Activated CD8-positive, alpha-beta memory T cell treated with anti-CD3 and anti-CD28 coated beads, Interleukin-2, amount 10 ng/mL, durations not matched to agents 7 days and 5 days (primary cell): ENCODE measurements at regions not wholly inside any gene's neighbourhood (a gene's known extent, or its start where the extent isn't known, plus 50 kb on each side); places are given as distances from the start of the nearest gene placed in this dataset.
A peak's percentile ranks its signal among the peaks of the same experiment; 100 is the strongest.

Experiments
- ATAC-seq: fragments of 150-1000 bp; cut with Tn5 transposase; one replicate; pipeline ENCODE4 v1.10.0; 2021; ENCODE audit warnings: moderate library complexity
- CTCF ChIA-PET: fragments of 350-600 bp; sonication (Branson Sonifier 250); formaldehyde crosslinking; loops from one replicate; lab custom pipeline; 2021; ENCODE audit warnings: antibody characterized with exemption; lab: Charles Lee
- DNase-seq: peaks from one replicate; pipeline ENCODE4 v3.0.0-alpha.2; 2020
- H3K27ac Mint-ChIP-seq: one replicate; pipeline ENCODE4 v1.8.0; 2021; ENCODE audit warnings: mild to moderate bottlenecking, mixed read lengths
- H3K27me3 Mint-ChIP-seq: one replicate; pipeline ENCODE4 v1.8.0; 2021; ENCODE audit warnings: mixed read lengths
- H3K36me3 Mint-ChIP-seq: one replicate; pipeline ENCODE4 v1.8.0; 2021; ENCODE audit warnings: mild to moderate bottlenecking, mixed read lengths
- H3K4me1 Mint-ChIP-seq: one replicate; pipeline ENCODE4 v1.8.0; 2021; ENCODE audit warnings: mixed read lengths
- H3K4me3 Mint-ChIP-seq: one replicate; pipeline ENCODE4 v1.8.0; 2021; ENCODE audit warnings: mild to moderate bottlenecking, moderate library complexity, mixed read lengths
- H3K9me3 Mint-ChIP-seq: one replicate; pipeline ENCODE4 v1.8.0; 2022; ENCODE audit warnings: low read depth, mixed read lengths

DNA sequence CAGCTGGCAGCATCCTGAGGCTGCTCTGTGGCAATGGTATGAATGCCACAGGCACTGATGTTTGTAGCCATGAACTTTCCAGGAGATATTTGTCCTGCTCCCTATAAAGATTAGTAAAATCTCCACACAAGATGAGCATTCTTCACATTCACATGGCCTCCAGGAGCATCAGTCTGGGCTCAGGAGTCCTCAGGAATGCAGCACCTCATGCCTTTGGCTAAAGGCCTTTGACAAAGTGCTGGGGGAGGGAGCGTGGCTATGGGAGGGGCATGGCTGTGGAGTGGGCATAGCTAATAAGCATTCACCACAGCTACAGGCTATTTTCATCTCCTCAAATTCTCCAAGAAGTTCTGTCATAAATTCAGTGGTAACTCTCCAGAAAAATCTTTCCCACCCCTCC lies 90.5 kb upstream of the LY86 start:
- ATAC-seq: no peak
- no peaks in the 10 kb centered on the region for H3K36me3 Mint-ChIP-seq
- peaks cover 65% of the 10 kb centered on the region for H3K27me3 Mint-ChIP-seq
- H3K4me1 Mint-ChIP-seq: peaks cover 8% of the 10 kb centered on the region
- H3K27ac Mint-ChIP-seq: no peak overlapping the region
- no peaks in the 10 kb centered on the region for H3K9me3 Mint-ChIP-seq
- H3K4me3 Mint-ChIP-seq: no peak overlapping the region
- CTCF ChIA-PET: no interaction called here
- DNase-seq: no peak

DNA sequence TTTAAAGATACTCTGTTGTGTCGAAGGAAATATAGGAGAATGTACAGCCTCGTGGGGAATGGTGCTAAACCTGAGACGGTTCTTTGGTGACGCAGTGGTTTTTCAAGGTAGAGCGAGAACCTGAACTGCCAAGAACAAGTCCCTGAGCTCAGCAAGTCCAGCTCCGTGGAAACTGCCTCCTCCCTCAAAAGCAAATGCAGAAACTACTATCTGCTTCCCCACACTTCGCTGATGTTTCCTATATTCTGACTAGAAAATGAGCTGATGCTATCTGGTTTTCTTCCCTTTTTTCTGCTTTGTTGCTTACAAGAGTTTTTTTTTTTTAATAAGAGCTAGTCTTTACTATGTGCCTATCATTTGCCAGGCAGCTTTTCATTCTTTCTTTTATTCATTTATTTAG lies 85.3 kb upstream of the LY86 start:
- Mint-ChIP-seq H3K9me3 (no peaks in the 10 kb centered on the region), H3K4me1 (no peaks in the 10 kb centered on the region), H3K4me3 (no peak overlapping the region), H3K27me3 (peaks cover 82% of the 10 kb centered on the region), H3K27ac (no peak overlapping the region), H3K36me3 (no peaks in the 10 kb centered on the region)
- no peak for DNase-seq
- no peak for ATAC-seq
- CTCF ChIA-PET: interaction anchor here (2.2 kb wide), 1 partner anchor 44 kb away, joined by 5 read pairs; no protein-coding TSS in a partner anchor

DNA sequence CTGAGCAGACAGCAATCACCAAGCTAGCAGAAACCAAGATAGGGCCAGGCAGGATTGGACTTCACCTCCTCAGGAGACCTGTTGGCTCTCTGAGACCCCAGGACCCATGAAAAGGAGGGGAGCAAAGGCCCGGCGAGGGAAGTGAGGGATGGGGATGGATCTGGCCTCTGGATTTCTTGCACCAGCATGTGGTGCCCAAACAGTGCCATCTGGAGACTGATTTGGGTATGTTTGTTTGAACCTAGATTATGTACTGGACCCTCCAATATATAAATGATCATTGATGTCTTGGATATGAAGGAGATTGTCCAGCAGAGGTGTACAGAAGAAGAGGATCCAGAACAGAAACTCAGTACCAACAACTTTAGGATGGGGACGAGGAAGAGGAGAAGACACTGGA lies 83.4 kb upstream of the LY86 start:
- H3K27ac Mint-ChIP-seq: no peak overlapping the region
- H3K27me3 Mint-ChIP-seq: peaks cover 83% of the 10 kb centered on the region
- no peaks in the 10 kb centered on the region for H3K9me3 Mint-ChIP-seq
- DNase-seq (no peak), ATAC-seq (no peak)
- H3K4me1 Mint-ChIP-seq: no peaks in the 10 kb centered on the region
- no peaks in the 10 kb centered on the region for H3K36me3 Mint-ChIP-seq
- no peak overlapping the region for H3K4me3 Mint-ChIP-seq
- CTCF ChIA-PET: interaction anchor here (2.2 kb wide), 1 partner anchor 42 kb away, joined by 5 read pairs; no protein-coding TSS in a partner anchor

DNA sequence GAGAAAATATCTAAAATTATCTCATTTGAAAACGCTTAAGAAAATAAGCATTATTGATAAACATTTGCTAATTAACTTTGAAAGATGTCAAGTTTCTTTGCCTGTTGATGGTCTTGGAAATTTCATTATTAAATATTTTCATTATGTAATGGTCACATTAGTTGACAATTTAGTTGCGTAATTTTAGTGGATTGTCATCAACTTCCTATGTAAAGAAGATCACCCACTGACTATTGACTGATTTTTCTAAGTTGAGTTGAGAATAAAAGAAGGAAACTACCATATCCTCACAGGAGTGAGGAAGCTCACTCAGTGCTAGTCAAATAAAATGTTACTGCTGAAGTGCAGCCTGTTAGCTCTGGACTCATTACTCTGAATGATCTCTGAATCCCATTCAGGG lies 79.9 kb upstream of the LY86 start:
- ATAC-seq (no peak), DNase-seq (no peak)
- Mint-ChIP-seq H3K4me3 (no peak overlapping the region), H3K36me3 (no peaks in the 10 kb centered on the region), H3K9me3 (no peaks in the 10 kb centered on the region), H3K4me1 (no peaks in the 10 kb centered on the region), H3K27me3 (peaks cover 82% of the 10 kb centered on the region), H3K27ac (no peak overlapping the region)
- CTCF ChIA-PET: no interaction called here

DNA sequence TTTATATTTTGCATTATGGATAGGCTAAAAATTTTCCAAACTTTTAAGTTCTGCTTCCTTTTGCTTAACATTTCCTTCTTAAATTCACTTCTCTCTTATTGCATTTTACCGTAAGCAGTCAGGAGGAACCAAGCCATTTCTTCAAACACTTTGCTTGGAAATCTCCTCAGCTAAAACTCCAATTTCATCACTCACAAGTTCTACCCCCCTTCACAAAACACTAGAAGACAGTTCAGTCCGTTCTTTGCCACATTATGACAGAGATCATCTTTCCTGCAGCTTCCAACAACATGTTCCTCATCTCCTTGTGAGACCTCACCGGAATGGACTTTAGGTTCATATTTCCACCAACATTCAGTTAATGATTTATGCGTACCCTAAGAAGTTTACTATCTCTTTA lies 79.2 kb upstream of the LY86 start:
- H3K27ac Mint-ChIP-seq: no peak overlapping the region
- no peaks in the 10 kb centered on the region for H3K9me3 Mint-ChIP-seq
- no peaks in the 10 kb centered on the region for H3K36me3 Mint-ChIP-seq
- DNase-seq (no peak), ATAC-seq (no peak)
- H3K27me3 Mint-ChIP-seq: peaks cover 82% of the 10 kb centered on the region
- CTCF ChIA-PET: no interaction called here
- no peak overlapping the region for H3K4me3 Mint-ChIP-seq
- H3K4me1 Mint-ChIP-seq: no peaks in the 10 kb centered on the region

DNA sequence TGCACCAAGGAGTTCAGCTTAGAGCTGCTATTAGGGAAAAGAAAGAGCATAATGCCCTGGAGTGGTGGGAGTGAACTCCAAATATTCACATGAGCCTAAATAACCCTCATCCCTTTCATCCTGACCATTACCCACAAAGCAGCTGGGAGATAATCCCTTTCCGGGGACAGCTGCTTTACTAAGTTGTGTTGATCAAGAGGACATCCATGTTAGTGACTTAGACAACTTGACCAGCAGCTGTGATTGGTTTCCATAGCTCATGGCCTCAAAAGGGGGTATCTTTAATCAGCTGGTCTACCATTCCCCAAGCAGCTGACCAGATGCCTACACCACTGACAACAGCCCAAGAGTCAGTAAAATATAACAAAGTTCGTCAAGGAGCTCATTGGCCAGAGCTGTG lies 75.8 kb upstream of the LY86 start:
- CTCF ChIA-PET: interaction anchor here (0.9 kb wide), 1 partner anchor 34 kb away, joined by 5 read pairs; no protein-coding TSS in a partner anchor
- H3K4me1 Mint-ChIP-seq: peaks cover 18% of the 10 kb centered on the region
- no peak overlapping the region for H3K27ac Mint-ChIP-seq
- no peaks in the 10 kb centered on the region for H3K36me3 Mint-ChIP-seq
- DNase-seq (no peak), ATAC-seq (no peak)
- no peak overlapping the region for H3K4me3 Mint-ChIP-seq
- no peaks in the 10 kb centered on the region for H3K9me3 Mint-ChIP-seq
- peaks cover 90% of the 10 kb centered on the region for H3K27me3 Mint-ChIP-seq

DNA sequence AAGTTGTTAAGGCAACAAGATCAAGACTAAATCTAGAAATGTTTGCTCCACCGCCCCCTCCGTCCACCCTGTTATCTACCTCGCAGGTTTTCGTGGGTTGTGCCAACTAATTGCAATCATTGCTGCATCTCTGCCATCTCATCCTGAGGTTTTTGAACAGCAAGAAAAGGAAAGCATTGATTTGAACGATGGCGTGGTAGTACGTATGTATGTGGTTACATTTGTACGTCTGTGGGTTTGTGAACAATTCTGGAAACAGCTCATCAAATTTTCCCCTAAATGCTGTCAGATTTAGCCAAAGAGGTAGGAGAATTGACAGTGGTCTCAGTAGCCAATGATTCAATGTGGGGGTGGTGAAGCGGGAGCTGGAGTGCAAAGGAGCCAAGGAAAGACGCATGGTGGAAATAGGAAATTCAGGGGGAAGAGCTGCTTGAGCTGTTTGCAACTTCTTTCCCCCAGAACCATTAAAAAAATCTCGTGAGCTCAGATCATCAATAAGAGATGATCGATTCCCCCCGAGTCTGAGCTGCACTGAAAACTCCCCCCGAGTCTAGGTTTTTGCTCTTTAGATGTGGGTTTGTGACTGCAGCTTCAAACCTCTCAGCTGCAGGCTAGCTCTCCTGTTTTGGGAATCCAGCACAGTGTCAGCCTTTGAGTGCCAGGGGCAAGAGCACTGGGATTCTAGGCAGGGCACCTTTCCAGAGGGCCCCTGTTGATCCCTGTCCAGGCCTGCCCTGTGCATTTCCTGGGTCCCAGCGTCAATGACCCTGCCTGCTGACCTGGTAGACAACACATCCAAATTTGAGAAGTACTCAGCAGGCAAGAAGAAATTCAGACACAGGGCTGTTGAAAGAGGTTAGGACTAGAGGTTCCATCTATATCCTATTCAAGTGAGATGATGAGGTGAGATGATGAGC lies 72.6 kb upstream of the LY86 start:
- Mint-ChIP-seq H3K4me1 (peaks cover 18% of the 10 kb centered on the region), H3K36me3 (no peaks in the 10 kb centered on the region), H3K27me3 (peaks cover 96% of the 10 kb centered on the region), H3K4me3 (peak overlapping the region; percentile 12), H3K27ac (no peak overlapping the region), H3K9me3 (no peaks in the 10 kb centered on the region)
- ATAC-seq (peak; percentile 67), DNase-seq (peak; percentile 76)
- CTCF ChIA-PET: interaction anchor here (0.8 to 1.2 kb wide), 4 partner anchors 10 to 161 kb away, joined by 3 to 4 read pairs (median 4); no protein-coding TSS in a partner anchor

DNA sequence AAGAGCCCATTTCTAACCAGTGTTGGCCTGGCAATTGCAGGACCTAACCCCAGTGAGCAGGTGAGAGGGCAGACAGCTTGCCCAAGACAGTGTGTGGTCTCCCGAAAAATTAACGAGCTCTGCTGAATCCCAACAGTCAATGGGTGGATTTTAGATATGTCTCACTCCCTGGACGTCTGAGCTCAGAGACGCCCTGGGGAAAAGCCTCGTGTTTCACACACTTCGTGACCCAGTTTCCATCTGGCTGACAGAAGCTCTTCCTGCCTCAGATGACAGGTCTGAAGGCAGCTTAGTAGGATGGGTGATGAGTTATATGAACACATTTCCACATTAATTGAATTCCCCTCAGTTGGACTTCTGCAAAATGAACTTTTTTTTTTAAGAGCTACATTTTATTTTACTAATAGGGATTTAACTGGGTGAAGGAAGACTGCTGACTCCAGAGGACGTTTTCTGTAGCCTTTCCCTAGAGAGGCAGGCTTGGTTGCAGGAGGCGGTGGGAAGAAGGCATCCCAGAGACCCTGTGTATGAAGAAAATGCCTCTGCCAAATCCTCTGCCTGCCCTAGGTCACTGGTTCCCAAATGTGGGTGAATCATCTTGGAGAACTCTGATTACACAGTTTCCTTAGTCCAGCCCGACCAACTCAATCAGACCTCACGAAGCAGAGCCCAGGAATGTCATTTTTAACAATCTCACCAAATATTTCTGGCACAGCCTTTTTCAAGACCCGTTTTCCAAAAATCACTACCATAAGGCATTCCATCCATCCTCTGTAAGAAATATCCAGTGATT lies 71.7 kb upstream of the LY86 start:
- Mint-ChIP-seq H3K36me3 (no peaks in the 10 kb centered on the region), H3K4me3 (no peak overlapping the region), H3K9me3 (no peaks in the 10 kb centered on the region), H3K27ac (no peak overlapping the region), H3K27me3 (peaks cover 96% of the 10 kb centered on the region), H3K4me1 (peaks cover 18% of the 10 kb centered on the region)
- ATAC-seq (peak; percentile 18), DNase-seq (no peak)
- CTCF ChIA-PET: interaction anchor here (1.0 to 1.2 kb wide), 3 partner anchors 10 to 30 kb away, joined by 3 to 4 read pairs (median 4); no protein-coding TSS in a partner anchor

DNA sequence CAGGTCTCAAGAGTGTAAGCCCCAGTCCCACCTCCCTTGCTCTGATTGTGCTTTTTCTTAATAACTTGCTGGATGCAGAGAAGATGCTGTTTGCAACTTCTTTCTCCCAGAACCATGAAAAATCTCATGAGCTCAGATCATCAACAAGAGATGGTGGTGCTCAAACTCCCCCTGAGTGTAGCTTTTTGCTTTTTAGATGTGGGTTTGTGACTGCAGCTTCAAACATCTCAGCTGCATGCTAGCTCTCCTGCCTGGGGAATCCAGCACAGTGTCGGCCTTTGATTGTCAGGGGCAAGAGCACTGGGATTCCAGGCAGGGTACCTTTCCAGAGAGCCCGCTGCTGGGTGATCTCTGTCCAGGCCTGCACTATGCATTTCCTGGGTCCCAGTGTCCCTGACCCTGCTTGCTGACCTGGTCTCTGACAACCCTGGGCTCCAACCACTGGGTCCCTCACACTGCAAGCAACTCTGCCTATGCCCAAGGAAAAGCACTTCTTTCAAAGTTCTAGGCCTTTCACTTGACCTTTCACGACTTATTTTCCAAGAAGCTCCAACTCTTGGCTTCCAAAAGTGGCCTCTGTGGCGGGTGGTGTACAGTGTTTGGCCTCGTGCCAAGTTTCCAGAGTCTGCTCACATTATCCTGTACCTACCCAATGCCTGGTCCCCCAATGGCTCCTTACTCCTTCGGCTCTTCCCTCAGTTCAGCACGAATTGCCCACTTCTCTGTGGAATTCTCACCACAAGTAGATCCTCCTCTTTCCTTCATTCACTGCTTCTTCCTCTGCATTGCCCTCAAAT lies 69.7 kb upstream of the LY86 start:
- CTCF ChIA-PET: interaction anchor here (1.1 kb wide), 1 partner anchor 9 kb away, joined by 3 read pairs; no protein-coding TSS in a partner anchor
- no peaks in the 10 kb centered on the region for H3K9me3 Mint-ChIP-seq
- no peak overlapping the region for H3K27ac Mint-ChIP-seq
- peaks cover 95% of the 10 kb centered on the region for H3K27me3 Mint-ChIP-seq
- ATAC-seq (no peak), DNase-seq (no peak)
- H3K4me1 Mint-ChIP-seq: peaks cover 18% of the 10 kb centered on the region
- H3K4me3 Mint-ChIP-seq: no peak overlapping the region
- H3K36me3 Mint-ChIP-seq: no peaks in the 10 kb centered on the region

DNA sequence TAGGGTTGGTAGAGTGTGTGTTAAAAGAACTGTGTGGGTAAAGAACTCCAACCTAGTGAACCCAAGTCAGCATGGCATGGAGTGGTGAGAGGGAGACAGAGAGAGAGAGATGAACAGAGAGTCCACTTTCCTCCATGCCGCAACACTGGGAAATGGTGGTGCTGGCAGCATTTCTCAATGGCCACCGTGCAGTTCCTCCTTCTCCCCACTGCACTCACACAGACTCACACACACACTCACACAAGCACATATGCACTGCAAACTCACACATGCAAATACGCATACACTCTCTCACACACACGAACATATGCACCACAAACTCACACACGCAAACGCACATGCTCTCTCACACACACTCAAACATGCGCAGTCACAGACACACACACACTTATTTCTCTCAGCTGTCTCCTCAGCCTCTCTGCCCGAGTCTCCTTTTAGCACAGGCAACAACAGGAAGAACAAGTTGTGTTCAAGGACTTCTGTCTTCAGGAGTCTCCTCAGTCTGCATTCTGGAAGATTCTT lies 66.5 kb upstream of the LY86 start:
- no peaks in the 10 kb centered on the region for H3K9me3 Mint-ChIP-seq
- H3K4me1 Mint-ChIP-seq: no peaks in the 10 kb centered on the region
- CTCF ChIA-PET: no interaction called here
- ATAC-seq: no peak
- no peak overlapping the region for H3K4me3 Mint-ChIP-seq
- H3K27me3 Mint-ChIP-seq: peaks cover 96% of the 10 kb centered on the region
- no peak for DNase-seq
- H3K36me3 Mint-ChIP-seq: no peaks in the 10 kb centered on the region
- H3K27ac Mint-ChIP-seq: no peak overlapping the region

DNA sequence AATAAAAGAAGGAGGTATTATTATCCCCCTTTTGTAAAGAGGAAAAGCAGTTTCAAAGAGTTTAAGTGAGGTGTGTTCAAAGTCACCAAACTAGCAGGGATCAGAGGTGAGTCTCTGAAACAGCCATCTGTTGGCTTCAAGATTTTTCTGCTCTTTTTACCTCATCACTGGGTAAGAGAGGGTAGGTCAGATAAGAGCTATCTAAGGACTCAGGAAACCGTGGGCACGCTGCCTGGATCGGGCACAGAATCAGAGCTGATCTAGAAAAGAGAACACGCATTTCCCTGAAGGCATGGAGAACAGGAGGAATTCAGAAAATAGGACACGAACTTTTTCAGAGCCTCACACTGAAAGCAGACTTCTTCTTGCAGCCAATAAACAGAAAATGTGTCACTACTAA lies 65.8 kb upstream of the LY86 start:
- no peaks in the 10 kb centered on the region for H3K4me1 Mint-ChIP-seq
- DNase-seq (no peak), ATAC-seq (no peak)
- H3K27ac Mint-ChIP-seq: no peak overlapping the region
- no peak overlapping the region for H3K4me3 Mint-ChIP-seq
- H3K27me3 Mint-ChIP-seq: peaks cover 94% of the 10 kb centered on the region
- CTCF ChIA-PET: no interaction called here
- H3K36me3 Mint-ChIP-seq: no peaks in the 10 kb centered on the region
- H3K9me3 Mint-ChIP-seq: no peaks in the 10 kb centered on the region

DNA sequence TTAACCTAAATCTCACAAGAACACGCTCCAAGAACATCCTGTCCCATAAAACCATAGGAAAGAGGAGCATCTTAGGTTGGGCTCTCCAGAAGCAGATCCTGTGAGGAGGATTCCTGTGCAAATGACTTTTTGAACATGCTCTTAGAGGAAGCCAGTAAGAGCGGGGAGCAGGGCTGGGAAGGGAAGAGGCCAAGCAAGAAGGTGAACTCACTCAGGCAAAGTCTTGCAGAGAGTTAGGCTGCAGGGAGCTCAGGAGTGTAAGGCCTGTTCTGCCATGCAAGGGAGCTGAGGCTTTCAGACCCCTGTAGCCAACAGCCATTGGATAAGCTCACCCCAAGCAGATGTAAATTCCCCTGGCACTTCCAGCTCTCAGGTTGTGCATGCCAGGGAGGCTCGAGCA lies 63.6 kb upstream of the LY86 start:
- CTCF ChIA-PET: no interaction called here
- no peak overlapping the region for H3K4me3 Mint-ChIP-seq
- peaks cover 1% of the 10 kb centered on the region for H3K9me3 Mint-ChIP-seq
- H3K27me3 Mint-ChIP-seq: peaks cover 87% of the 10 kb centered on the region
- H3K27ac Mint-ChIP-seq: no peak overlapping the region
- no peak for DNase-seq
- ATAC-seq: no peak
- no peaks in the 10 kb centered on the region for H3K4me1 Mint-ChIP-seq
- no peaks in the 10 kb centered on the region for H3K36me3 Mint-ChIP-seq

DNA sequence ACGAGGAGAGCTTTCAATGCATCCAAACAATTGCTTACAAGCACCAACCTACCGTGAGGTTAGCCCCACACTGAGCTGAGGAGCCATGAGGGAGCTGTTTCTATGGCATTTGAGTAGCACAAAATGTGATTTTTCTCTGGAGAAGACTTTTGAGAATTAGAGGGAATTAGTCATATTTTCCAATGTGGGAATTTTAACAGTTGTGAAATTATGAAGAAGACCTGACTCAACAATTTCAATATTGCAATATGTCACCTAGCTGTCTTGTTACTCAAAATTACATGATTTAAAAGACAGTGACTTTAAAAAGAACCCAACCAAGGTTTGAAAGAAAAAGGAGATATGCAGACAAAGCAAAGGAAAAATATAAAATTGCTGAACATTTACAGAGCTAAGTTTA lies 62.6 kb upstream of the LY86 start:
- Mint-ChIP-seq H3K36me3 (no peaks in the 10 kb centered on the region), H3K27ac (no peak overlapping the region), H3K4me3 (no peak overlapping the region), H3K27me3 (peaks cover 85% of the 10 kb centered on the region), H3K9me3 (peaks cover 1% of the 10 kb centered on the region), H3K4me1 (no peaks in the 10 kb centered on the region)
- DNase-seq: no peak
- CTCF ChIA-PET: interaction anchor here (1.7 to 2.2 kb wide), 2 partner anchors 10 to 21 kb away, joined by 4 to 9 read pairs; no protein-coding TSS in a partner anchor
- no peak for ATAC-seq
